ENCODE measurements at regions not wholly inside any gene's neighbourhood (a gene's known extent, or its start where the extent isn't known, plus 50 kb on each side); places are given as distances from the start of the nearest gene placed in this dataset.

DNA sequence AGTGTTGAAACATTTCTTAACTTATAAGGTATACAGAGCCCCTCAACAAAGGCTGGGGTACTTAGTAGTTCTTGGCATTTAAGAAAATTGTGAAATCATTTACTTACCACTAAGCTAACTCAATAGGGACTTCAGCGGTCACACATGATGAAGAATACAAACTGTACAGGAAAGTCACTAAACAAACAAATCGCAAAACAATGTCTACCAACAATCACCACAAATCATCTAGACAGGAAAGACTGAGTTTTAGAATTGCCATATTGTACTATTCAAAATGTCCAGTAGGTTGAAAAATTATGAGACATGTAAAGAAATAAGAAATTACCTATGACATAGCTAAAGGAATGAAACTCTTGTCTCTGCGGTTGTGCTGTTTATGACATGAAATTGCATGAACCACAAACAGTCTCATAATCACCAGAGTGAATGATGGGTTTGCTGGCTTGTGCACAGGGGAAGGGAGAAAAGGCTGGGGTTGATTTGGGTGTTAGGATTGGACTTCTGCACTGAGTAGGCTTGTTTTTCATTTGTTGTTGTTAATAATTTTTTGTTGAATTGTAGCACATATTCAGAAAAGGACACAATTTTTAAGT lies 441.1 kb upstream of the MON1B start:
- ChIA-PET POLR2A (no interaction called here), CTCF (no interaction called here)
- Mint-ChIP-seq H3K4me3 (no peak overlapping the region), H3K27me3 (no peaks in the 10 kb centered on the region), H3K36me3 (ENCODE audit: low read depth) (no peaks in the 10 kb centered on the region), H3K27ac (no peak overlapping the region), H3K4me1 (no peaks in the 10 kb centered on the region), H3K9me3 (peaks cover 16% of the 10 kb centered on the region)
- DNase-seq: no peak

- Mint-ChIP-seq H3K4me1 (no peaks in the 10 kb centered on the region), H3K27me3 (no peaks in the 10 kb centered on the region), H3K36me3 (ENCODE audit: low read depth) (no peaks in the 10 kb centered on the region), H3K4me3 (no peak overlapping the region), H3K27ac (no peak overlapping the region), H3K9me3 (peaks cover 6% of the 10 kb centered on the region)
- ChIA-PET POLR2A (no interaction called here), CTCF (no interaction called here)
- no peak for DNase-seq
These were observed 435.5 kb upstream of the MON1B start for GRCh38 chr16:76755496-76755895.

GRCh38 chr16:76756423-76756822 lies 434.6 kb upstream of the MON1B start:
- POLR2A ChIA-PET: no interaction called here
- H3K27ac Mint-ChIP-seq: no peak overlapping the region
- no peak for DNase-seq
- peaks cover 6% of the 10 kb centered on the region for H3K9me3 Mint-ChIP-seq
- no peak overlapping the region for H3K4me3 Mint-ChIP-seq
- H3K27me3 Mint-ChIP-seq: no peaks in the 10 kb centered on the region
- CTCF ChIA-PET: no interaction called here
- no peaks in the 10 kb centered on the region for H3K4me1 Mint-ChIP-seq
- H3K36me3 Mint-ChIP-seq (ENCODE audit: low read depth): no peaks in the 10 kb centered on the region

DNA sequence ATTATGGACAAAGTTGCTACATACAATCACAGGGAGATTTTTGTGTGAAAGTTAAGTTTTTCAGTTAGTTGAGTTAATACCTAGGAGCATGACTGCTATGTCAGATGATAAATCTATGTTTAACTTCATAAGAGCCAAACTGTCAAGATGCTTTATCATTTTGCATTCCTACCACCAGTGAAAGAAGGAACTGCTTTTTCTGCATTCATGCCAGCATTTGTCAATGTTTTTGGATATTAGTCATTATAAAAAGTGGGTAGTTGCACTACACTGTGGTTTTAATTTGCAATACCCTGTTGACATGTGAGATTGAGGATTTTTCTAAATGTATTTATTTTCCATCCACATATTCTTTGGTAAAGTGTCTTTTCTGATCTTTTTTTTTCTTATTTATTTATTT lies 434.0 kb upstream of the MON1B start:
- DNase-seq: no peak
- ChIA-PET CTCF (no interaction called here), POLR2A (no interaction called here)
- Mint-ChIP-seq H3K9me3 (peaks cover 4% of the 10 kb centered on the region), H3K27me3 (no peaks in the 10 kb centered on the region), H3K4me3 (no peak overlapping the region), H3K4me1 (no peaks in the 10 kb centered on the region), H3K27ac (no peak overlapping the region), H3K36me3 (ENCODE audit: low read depth) (no peaks in the 10 kb centered on the region)

GRCh38 chr16:76766538-76766937 lies 424.5 kb upstream of the MON1B start:
- H3K36me3 Mint-ChIP-seq (ENCODE audit: low read depth): no peaks in the 10 kb centered on the region
- no peaks in the 10 kb centered on the region for H3K27me3 Mint-ChIP-seq
- H3K4me1 Mint-ChIP-seq: no peaks in the 10 kb centered on the region
- H3K9me3 Mint-ChIP-seq: peaks cover 9% of the 10 kb centered on the region
- ChIA-PET CTCF (no interaction called here), POLR2A (no interaction called here)
- no peak overlapping the region for H3K27ac Mint-ChIP-seq
- no peak overlapping the region for H3K4me3 Mint-ChIP-seq
- no peak for DNase-seq

GRCh38 chr16:76768316-76768715 lies 422.7 kb upstream of the MON1B start:
- no peak for DNase-seq
- no peak overlapping the region for H3K27ac Mint-ChIP-seq
- H3K27me3 Mint-ChIP-seq: no peaks in the 10 kb centered on the region
- ChIA-PET CTCF (no interaction called here), POLR2A (no interaction called here)
- no peaks in the 10 kb centered on the region for H3K36me3 Mint-ChIP-seq (ENCODE audit: low read depth)
- no peaks in the 10 kb centered on the region for H3K4me1 Mint-ChIP-seq
- H3K9me3 Mint-ChIP-seq: peaks cover 6% of the 10 kb centered on the region
- no peak overlapping the region for H3K4me3 Mint-ChIP-seq

DNA sequence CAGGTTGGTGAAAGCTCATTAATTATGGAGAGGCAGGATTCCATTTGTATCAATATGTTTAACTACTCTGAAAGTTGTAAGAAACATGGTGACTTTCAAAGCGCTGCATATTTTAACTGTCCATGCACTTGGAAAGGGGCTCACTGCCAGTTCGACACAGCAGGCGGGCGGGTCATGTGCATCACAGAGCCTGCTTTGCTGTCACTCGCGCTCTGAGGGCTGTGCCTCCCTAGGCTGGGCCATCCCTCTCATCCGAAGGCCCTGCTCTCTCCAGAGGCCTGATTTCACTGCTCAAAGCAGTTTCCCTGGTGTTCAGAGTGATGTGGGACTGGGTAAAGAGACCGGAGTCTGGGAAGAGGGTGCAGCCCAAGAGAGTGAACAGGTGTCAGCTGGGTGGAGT lies 422.0 kb upstream of the MON1B start:
- Mint-ChIP-seq H3K27ac (no peak overlapping the region), H3K36me3 (ENCODE audit: low read depth) (no peaks in the 10 kb centered on the region), H3K9me3 (peaks cover 6% of the 10 kb centered on the region), H3K27me3 (no peaks in the 10 kb centered on the region), H3K4me3 (no peak overlapping the region), H3K4me1 (no peaks in the 10 kb centered on the region)
- no peak for DNase-seq
- ChIA-PET CTCF (no interaction called here), POLR2A (no interaction called here)

DNA sequence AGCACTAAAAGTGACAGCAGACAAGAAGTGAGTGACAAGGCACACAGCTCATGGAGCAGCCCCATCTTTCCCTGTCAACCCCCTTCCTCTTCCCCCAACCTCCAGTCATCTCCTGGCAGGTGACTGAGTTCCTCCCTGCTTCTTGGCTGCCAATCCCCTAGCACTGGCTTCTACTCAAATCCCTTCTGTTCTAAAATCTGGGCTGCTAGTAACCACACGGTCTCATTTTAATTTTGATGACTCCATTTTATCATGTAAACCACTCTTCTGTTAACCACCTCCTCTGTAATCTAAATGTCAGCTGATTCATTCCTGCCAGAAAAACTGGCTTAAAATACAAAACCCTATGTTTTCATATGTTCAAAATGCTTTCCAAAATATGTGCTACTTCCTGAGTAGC lies 419.8 kb upstream of the MON1B start:
- Mint-ChIP-seq H3K4me1 (no peaks in the 10 kb centered on the region), H3K27ac (no peak overlapping the region), H3K4me3 (no peak overlapping the region), H3K27me3 (no peaks in the 10 kb centered on the region), H3K36me3 (ENCODE audit: low read depth) (no peaks in the 10 kb centered on the region), H3K9me3 (peaks cover 4% of the 10 kb centered on the region)
- CTCF ChIA-PET: no interaction called here
- DNase-seq: no peak
- POLR2A ChIA-PET: no interaction called here

GRCh38 chr16:76777721-76778465 lies 413.1 kb upstream of the MON1B start:
- no peak for DNase-seq
- Mint-ChIP-seq H3K36me3 (ENCODE audit: low read depth) (no peaks in the 10 kb centered on the region), H3K27ac (no peak overlapping the region), H3K4me1 (no peaks in the 10 kb centered on the region), H3K4me3 (no peak overlapping the region), H3K9me3 (no peaks in the 10 kb centered on the region), H3K27me3 (no peaks in the 10 kb centered on the region)
- ChIA-PET CTCF (no interaction called here), POLR2A (no interaction called here)

GRCh38 chr16:76780556-76780955 lies 410.4 kb upstream of the MON1B start:
- DNase-seq: no peak
- Mint-ChIP-seq H3K9me3 (no peaks in the 10 kb centered on the region), H3K4me1 (no peaks in the 10 kb centered on the region), H3K4me3 (no peak overlapping the region), H3K36me3 (ENCODE audit: low read depth) (no peaks in the 10 kb centered on the region), H3K27ac (no peak overlapping the region), H3K27me3 (no peaks in the 10 kb centered on the region)
- CTCF ChIA-PET: no interaction called here
- POLR2A ChIA-PET: no interaction called here

GRCh38 chr16:76784530-76784929 lies 406.5 kb upstream of the MON1B start:
- Mint-ChIP-seq H3K27ac (no peak overlapping the region), H3K9me3 (peaks cover 5% of the 10 kb centered on the region), H3K36me3 (ENCODE audit: low read depth) (no peaks in the 10 kb centered on the region), H3K4me3 (no peak overlapping the region), H3K27me3 (no peaks in the 10 kb centered on the region), H3K4me1 (no peaks in the 10 kb centered on the region)
- CTCF ChIA-PET: no interaction called here
- no peak for DNase-seq
- POLR2A ChIA-PET: no interaction called here

DNA sequence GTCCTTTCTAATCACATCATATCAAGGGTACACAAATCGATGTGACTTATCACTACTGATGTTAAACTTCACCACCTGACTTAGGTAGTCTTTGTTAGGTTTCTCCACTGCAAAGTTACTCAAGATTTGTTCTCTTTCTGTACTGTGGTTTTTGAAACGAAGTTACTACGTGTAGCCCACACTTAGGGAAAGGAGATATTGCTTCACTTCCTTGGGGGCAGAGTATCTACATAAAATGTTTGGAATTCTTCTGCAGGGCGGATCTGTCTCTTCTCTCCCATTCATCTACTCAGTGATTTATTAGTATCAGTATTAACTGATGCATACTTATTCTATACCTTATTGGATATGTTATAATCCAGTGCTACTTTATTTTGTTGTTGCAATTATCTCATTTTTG lies 403.6 kb upstream of the MON1B start:
- ChIA-PET POLR2A (no interaction called here), CTCF (no interaction called here)
- H3K36me3 Mint-ChIP-seq (ENCODE audit: low read depth): no peaks in the 10 kb centered on the region
- DNase-seq: no peak
- no peak overlapping the region for H3K27ac Mint-ChIP-seq
- H3K9me3 Mint-ChIP-seq: peaks cover 11% of the 10 kb centered on the region
- H3K4me1 Mint-ChIP-seq: no peaks in the 10 kb centered on the region
- H3K27me3 Mint-ChIP-seq: no peaks in the 10 kb centered on the region
- H3K4me3 Mint-ChIP-seq: no peak overlapping the region

GRCh38 chr16:76791151-76791550 lies 399.8 kb upstream of the MON1B start:
- Mint-ChIP-seq H3K27ac (no peak overlapping the region), H3K36me3 (ENCODE audit: low read depth) (no peaks in the 10 kb centered on the region), H3K4me3 (no peak overlapping the region), H3K4me1 (no peaks in the 10 kb centered on the region), H3K9me3 (peaks cover 13% of the 10 kb centered on the region), H3K27me3 (no peaks in the 10 kb centered on the region)
- POLR2A ChIA-PET: no interaction called here
- CTCF ChIA-PET: no interaction called here
- DNase-seq: no peak

DNA sequence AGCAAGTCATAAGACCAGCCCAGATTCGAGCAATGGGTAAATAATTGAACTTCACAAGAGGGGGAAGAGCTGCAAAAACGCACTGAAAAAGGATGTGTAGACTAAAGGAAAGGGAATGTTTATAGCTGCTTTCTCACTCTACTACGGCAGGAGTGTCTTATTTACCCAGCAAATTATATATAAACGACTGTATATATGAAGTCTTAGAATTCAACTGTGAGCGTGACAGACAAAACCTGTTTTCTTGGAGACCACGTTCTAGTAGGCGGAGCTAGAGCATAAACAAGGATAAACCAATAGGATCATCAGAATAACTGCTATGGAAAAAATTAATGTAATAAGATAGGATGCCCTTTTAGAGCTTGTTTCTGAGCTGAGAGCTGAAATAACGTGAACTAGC lies 394.6 kb upstream of the MON1B start:
- no peak overlapping the region for H3K27ac Mint-ChIP-seq
- H3K27me3 Mint-ChIP-seq: no peaks in the 10 kb centered on the region
- no peak for DNase-seq
- peaks cover 6% of the 10 kb centered on the region for H3K9me3 Mint-ChIP-seq
- POLR2A ChIA-PET: no interaction called here
- CTCF ChIA-PET: no interaction called here
- H3K36me3 Mint-ChIP-seq (ENCODE audit: low read depth): no peaks in the 10 kb centered on the region
- H3K4me1 Mint-ChIP-seq: no peaks in the 10 kb centered on the region
- no peak overlapping the region for H3K4me3 Mint-ChIP-seq
